DND-41 (cell line): ENCODE measurements at regions not wholly inside any gene's neighbourhood (a gene's known extent, or its start where the extent isn't known, plus 50 kb on each side); places are given as distances from the start of the nearest gene placed in this dataset.

Experiments used
- EZH2 ChIP-seq: IDR thresholded peaks from 3 replicates; pipeline ENCODE4 v1.6.1; 2012; ENCODE audit warnings: borderline replicate concordance, low read depth, mild to moderate bottlenecking, moderate library complexity, low read length, inconsistent platforms; ENCODE audit not compliant: severe bottlenecking
- TF ChIP-seq, protein P1 (sequence below): IDR thresholded peaks from 2 replicates; pipeline ENCODE4 v1.5.1; 2012; ENCODE audit warnings: borderline replicate concordance, low read length, moderate library complexity, mild to moderate bottlenecking; ENCODE audit not compliant: poor library complexity, severe bottlenecking; ENCODE audit errors: extremely low read depth

DNA sequence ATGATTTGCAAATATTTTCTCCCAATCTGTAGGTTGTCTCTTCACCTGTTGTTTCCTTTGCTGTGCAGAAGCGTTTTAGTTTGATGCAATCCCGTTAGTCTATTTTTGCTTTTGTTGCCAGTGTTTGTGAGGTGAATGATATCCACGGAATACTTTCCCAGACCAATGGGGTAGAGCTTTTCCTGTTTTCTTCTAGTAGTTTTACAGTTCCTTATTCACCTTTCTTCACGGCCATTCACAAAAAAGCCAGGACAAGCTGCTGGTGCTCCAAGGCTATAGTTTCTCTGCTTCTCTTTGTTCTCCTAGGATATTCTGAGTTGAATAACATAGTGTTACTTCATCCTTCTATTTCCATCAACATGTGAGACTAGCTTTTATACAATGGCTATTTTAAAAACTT is 98.7 kb downstream of the UTP18 start:
- TF ChIP-seq EZH2, result no peak
- TF ChIP-seq, protein P1, sequence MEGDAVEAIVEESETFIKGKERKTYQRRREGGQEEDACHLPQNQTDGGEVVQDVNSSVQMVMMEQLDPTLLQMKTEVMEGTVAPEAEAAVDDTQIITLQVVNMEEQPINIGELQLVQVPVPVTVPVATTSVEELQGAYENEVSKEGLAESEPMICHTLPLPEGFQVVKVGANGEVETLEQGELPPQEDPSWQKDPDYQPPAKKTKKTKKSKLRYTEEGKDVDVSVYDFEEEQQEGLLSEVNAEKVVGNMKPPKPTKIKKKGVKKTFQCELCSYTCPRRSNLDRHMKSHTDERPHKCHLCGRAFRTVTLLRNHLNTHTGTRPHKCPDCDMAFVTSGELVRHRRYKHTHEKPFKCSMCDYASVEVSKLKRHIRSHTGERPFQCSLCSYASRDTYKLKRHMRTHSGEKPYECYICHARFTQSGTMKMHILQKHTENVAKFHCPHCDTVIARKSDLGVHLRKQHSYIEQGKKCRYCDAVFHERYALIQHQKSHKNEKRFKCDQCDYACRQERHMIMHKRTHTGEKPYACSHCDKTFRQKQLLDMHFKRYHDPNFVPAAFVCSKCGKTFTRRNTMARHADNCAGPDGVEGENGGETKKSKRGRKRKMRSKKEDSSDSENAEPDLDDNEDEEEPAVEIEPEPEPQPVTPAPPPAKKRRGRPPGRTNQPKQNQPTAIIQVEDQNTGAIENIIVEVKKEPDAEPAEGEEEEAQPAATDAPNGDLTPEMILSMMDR, result no peak
